Activated CD4-positive, alpha-beta T cell treated with anti-CD3 and anti-CD28 coated beads, Interleukin-2, amount 50 U/mL, for 24 hours (primary cell): ENCODE measurements at regions not wholly inside any gene's neighbourhood (a gene's known extent, or its start where the extent isn't known, plus 50 kb on each side); places are given as distances from the start of the nearest gene placed in this dataset.
"Not testable (repeated sequence)": the region's sequence is repeated elsewhere in the genome, so short reads cannot be mapped to it uniquely, and the experiment has no call there.

Source experiments
- DNase-seq, 2 donors: peaks; one replicate each; pipeline ENCODE4 v3.0.0-alpha.2; 2020; ENCODE audit warnings: low read depth in 1 of 2, low spot score in 1 of 2

DNA sequence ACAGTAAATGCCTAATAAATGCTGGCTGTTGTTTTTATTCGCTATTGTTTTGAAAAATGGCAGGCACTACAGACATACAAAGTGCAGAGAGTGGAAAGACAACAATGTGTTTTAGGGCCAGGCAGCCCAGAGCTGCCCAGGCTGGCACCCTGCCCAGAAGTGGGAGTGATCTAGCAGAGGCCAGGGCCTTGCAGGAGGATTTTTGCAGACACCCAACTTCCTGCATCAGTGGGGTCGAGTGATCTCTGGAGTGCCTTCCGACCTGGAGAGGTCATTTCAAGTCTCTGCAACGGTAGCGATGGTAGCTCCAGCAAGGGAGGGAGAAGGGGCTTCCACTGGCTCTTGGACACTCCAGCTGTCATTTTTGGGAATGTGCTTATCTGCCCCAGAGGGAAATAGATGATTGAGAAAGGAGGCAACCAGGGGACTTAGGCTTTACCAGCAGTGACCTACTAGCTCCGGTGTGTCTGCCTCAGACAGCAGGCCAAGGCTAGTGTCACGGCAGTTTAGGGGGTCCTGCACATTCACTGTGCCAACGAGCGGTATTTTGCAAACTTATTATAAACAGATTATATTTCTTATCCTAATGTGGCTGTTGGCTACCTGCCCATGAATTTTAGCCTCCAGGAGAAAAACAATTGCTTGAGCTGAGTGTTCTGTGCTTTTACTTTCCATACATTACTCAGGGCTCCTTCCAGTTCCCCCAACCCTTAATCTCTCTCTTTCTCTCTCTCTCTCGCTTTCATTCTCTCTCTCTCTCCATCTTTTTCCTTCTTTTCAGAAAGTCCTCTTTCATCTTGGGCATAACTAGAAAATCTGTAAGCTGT, 153.9 kb upstream of the PLGLB2 start:
- DNase-seq: not testable (repeated sequence)

DNA sequence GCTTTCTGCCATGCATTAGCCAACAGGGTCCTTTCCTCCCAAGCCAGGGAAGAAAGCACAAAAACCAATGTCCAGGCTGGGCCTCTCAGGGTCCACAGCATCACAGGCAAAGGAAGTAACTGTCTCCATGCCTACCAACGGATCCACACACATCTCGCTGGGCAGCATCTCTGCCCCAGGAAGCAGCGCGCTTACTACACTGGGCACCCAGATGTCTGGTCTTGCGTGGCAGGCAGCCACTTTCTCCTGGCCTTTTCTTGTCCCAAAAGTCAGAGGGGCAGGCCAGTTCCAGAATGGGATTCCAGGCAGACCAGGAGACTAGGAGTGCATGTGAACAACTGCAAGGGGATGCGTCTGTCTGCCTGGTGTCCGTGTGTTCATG, 153.3 kb upstream of the PLGLB2 start:
- not testable (repeated sequence) for DNase-seq

DNA sequence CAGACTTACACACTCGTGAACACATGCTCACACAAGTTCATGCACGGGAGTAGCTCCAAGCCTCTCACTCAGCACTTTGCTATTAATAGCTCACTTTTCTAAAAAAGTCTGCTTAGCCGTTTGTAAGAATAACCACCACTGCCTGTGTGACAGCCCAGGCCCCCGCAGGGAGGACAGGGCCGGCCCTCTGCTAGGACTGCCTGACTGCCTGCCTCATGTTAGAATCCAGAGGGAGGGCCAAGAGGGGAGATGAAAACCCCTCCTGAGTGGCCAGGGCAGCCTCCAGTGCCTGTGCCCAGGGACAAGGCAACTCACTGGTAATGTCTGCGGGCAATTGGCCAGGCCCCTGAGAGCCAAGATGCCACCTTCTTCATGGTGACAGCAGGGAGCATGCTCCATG, 152.9 kb upstream of the PLGLB2 start:
- DNase-seq: not testable (repeated sequence)

DNA sequence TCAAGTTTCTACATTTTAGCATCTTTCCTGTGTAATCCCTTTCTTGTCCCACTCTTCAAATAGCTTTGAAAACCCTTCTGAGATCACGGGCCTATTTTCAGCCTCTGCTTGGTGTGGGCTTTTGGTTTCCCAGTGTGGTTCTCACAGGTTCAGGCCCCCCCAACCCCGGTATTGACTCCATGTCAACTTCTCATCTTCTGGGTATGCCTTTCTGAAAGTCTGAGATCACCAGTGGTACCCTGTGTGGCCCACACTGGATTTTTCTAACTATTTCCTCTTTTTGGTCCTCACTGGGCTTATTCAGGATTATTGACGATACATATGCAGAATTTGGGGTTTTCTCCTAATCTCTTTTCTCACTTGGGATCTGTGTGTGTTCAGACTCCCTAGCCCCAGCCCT, 146.9 kb upstream of the PLGLB2 start:
- not testable (repeated sequence) for DNase-seq

GRCh38 chr2:87602118-87602517, 145.8 kb upstream of the PLGLB2 start:
- not testable (repeated sequence) for DNase-seq

DNA sequence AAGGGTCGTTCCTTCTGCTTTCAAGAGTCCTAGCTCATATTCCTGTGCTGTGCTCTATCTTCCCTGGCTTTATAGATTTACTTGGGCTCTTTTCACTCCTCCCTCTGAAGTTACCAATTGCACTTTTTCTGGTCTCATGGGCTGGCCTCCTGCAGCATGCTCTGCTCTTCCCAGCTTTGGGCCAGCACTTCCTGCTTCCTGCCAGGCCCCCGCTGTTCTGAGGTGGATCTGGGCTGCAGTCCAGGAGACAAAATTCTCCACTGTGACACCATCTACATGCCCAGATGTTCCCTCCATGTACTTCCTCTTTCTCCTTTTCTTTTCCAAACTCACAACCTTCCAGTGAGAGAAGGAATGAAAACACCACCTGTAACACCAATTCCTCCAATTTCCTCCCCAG, 145.2 kb upstream of the PLGLB2 start:
- DNase-seq: not testable (repeated sequence)

DNA sequence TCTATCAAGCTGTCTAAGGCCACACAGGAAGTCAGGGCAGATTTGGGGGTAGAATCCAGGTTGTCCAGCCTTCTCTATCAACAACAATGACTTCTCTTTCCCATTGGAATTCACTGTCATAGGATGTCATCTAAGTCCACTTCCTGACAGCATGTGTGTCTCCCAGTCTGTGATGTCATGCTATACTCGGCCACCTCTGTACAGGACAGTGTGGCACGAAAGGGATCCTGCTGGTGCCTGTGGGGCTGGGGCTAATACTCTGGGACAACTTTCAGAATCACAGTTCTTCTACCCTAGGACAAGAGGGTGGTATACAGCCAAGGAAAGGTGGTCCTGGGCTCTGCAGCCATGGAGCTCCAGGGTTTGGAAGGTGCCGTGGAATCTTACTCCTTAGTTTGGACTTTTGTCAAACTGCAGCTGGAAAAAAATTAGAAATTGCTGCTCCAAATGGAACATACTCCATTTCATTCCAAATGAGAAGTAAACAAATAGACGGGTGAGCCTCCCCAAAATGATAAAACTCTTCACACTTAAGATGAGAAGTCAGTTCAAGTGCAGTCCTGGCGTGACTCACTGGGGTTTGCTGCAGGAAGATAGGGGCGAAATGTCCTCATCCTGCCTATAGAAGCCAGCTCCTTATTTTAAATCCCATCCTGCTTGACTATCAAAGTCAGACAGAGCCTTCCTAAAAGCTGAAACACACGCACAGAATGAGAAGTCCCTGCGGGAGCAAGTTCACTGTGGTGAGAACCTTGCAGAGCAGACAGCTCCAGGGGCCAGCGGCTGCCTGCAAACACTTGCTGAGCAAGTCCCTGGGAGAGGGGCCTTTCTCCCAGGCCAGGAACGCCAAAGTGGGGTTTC, 144.2 kb upstream of the PLGLB2 start:
- not testable (repeated sequence) for DNase-seq

DNA sequence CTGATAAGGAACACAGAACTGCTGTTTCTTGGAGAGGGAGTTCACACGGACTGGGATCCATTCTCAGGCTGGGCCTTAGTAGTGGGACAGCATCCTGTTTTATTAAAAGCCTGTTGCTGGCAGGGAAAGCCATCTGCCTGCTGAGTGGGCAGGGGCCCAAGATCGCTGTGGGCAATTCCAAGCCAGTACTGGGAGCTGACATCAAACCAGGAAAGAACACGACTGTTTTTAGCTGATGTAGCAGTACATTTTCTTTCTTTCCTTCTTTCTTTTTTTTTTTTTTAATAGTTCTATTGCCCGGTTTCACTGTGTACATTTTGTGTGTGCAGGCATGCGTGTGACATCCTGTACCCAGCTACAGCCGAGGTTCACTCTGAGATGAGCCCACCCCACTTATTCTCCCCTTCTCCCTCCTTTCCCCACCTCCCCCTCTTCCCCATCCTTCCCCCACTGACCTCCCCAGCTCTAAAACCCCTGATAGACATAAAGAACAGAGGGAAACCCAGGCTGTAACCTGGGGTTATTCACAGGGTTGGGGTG, 143.5 kb upstream of the PLGLB2 start:
- not testable (repeated sequence) for DNase-seq

- DNase-seq: not testable (repeated sequence)
Observed at GRCh38 chr2:87604980-87605379, 142.9 kb upstream of the PLGLB2 start.

DNA sequence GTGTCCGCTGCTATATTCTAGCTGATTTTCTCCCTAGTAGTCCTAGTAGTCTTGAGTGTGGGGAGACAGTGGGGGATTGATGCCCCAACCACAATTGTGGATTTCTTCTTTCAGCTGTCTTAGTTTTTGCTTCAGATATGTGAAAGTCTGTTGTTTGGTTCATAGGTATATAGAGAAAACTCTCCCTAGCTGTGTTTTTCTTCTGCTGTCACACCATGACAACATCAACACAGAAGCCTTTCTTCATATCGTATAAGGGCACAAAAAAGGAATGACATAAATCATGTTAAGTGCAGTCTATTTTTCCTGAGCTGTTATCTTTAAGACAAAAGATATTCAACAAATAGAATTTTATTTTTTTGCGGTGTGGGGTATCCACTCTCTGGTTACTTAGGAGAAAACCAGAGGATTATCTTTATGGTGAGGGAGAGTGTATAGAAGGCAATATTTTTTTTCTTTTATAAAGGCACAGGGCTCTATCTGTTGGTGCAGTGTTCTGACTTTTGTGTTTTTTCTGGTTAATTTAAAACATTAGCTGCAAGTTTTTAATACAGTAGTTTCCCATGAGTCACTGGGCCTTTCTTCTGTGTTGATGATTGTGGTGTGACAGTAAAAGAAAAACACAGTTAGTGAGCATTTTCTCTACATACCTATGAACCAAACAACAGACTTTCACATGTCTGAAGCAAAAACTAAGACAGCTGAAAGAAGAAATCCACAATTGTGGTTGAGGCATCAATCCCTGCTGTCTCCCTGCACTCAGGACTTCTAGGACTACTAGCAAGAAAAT, 139.3 kb upstream of the PLGLB2 start:
- not testable (repeated sequence) for DNase-seq

DNA sequence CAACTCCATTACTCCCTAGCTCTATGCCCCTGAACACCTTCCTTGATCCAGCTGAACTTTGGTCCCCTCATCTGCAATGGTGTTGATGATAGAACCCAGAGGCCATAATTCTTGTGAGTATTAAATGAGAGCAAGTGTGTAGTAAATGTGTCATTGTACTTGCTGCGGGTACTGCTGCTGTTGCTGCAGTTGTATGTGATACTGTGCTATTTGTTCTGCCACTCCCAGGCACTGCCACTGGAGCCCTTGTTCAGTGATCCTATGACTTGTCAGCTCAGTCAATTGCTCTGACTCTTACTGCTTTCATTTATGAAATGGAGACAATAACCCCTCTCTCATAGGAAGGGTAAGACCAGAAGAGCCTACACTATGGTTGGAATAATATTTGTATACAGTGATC, 136.9 kb upstream of the PLGLB2 start:
- DNase-seq: not testable (repeated sequence)

GRCh38 chr2:87611416-87611815, 136.5 kb upstream of the PLGLB2 start:
- DNase-seq: not testable (repeated sequence)

DNA sequence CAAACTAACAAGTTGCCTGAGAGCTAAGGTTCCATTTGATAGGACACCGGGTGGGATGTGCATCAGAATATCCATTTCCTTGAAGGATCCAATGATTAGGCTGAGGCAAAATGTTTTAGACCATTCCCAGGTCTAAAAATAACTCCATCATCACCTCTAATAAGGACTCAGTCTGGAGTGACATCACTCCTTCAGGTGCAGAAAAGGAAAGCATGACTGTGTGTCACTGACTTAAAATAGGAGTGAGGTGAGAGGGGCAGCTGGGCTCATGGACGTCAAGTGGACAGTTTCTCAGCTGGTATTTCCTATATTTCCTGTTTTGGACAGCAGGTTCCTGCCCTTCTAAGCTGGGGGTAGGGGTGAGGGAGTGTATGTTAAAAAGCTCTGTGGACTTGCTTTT, 135.9 kb upstream of the PLGLB2 start:
- not testable (repeated sequence) for DNase-seq

GRCh38 chr2:87614829-87615434, 133.0 kb upstream of the PLGLB2 start:
- not testable (repeated sequence) for DNase-seq

DNA sequence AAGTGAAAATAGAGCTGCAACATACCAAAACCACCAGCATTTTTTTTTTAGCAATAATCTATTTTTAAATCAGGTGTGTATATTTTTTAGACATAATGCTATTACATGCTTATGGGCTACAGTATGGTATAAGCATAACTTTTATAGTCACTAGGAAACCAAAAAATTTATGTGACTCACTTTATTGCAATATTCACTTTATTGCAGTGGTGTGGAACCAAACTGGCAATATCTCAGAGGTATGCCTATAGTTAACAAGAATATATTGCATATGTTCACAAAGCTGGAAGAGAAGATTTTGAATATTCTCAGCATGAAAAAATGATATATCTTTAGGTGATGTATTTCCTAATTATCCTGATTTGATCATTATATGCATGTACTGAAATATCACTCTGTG, 128.8 kb upstream of the PLGLB2 start:
- not testable (repeated sequence) for DNase-seq

DNA sequence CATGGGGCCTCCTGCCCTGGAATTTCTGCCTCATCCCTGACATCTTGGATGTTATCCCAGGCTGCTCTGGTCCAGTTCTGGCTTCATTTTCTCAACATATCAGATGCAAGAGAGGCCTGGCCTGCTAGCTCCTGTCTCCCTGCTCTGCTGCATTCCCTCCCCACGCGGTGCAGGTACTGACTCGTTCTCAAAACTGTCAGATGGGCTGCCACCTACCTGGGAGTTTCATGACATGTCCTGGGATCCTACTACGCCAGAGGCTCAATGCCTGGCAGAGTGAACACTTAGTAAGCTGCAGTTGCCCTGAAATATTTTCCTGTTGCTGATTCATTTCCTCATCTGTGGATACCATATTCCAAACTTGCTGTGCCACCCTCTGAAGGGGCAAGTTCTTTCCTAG, 126.7 kb upstream of the PLGLB2 start:
- not testable (repeated sequence) for DNase-seq

GRCh38 chr2:87622720-87623119, 125.2 kb upstream of the PLGLB2 start:
- not testable (repeated sequence) for DNase-seq

DNA sequence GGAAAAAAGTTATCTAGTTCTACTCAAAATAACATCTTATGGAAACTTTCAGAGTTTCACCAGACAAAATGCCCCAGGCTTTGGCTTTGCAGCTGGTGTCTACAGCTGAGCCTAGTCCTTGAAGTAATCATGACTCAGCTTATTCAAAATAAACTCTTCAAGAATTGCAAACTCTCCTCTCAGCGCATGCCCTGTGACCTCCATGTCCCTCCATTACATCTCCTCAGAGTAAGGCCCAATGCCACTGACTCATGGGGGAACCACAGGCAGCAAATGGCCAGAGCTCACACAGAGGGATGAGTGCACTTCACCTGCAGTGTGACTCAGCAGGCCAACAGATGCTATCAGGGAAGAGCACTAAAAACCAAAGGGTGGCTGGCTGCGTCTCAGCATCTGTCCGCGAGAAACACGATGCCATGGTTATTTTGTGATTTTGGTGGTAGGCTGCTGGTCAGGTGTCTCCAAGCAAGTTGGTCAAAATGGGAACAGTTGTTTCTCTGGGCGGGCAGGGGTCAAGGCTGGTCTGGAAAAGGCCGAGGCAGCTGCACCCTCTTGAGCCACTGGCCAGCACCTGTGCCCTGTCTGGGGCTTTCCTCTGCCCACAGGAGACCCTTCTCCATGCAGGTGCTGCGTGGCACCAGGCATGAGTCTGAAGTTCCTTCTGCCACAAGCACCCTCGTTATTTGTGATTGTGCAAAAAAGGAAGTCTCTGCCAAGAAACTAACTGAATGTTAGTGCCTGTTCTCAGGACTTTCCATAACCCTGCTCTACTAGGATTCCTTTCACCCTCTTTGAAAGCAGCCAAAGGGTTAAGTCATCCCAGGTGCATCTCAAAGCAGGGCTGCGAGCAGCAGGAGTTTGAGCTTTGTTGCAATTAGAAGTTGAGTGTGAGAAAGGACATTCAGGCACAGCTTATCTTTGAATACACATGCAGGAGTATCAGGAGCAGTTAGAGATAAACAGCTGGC, 118.1 kb upstream of the PLGLB2 start:
- not testable (repeated sequence) for DNase-seq

GRCh38 chr2:87630892-87631291, 117.0 kb upstream of the PLGLB2 start:
- DNase-seq: not testable (repeated sequence)
